NB4 (cell line): ENCODE measurements at regions not wholly inside any gene's neighbourhood (a gene's known extent, or its start where the extent isn't known, plus 50 kb on each side); places are given as distances from the start of the nearest gene placed in this dataset.

Experiments
- DNase-seq: peaks from one replicate; pipeline ENCODE4 v3.0.0; 2010; ENCODE audit warnings: low read depth
- H3K4me3 ChIP-seq: one replicate; pipeline ENCODE4 v1.5.1; 2011; ENCODE audit warnings: mild to moderate bottlenecking, low read depth, low read length, moderate library complexity
- MYC ChIP-seq: IDR thresholded peaks from 2 replicates; pipeline ENCODE4 v1.6.1; 2011; ENCODE audit warnings: low read depth, low read length
- POLR2A ChIP-seq: IDR thresholded peaks from 2 replicates; pipeline ENCODE4 v1.6.1; 2011; ENCODE audit warnings: mild to moderate bottlenecking; ENCODE audit not compliant: insufficient read length; ENCODE audit errors: extremely low read depth
- TF ChIP-seq, protein P1 (sequence below): IDR thresholded peaks from 2 replicates; pipeline ENCODE4 v1.6.1; 2011; ENCODE audit warnings: low read depth, low read length
- TF ChIP-seq, protein P2 (sequence below): IDR thresholded peaks from one replicate; pipeline ENCODE4 v1.5.1; 2012; ENCODE audit warnings: low read depth, low read length

DNA sequence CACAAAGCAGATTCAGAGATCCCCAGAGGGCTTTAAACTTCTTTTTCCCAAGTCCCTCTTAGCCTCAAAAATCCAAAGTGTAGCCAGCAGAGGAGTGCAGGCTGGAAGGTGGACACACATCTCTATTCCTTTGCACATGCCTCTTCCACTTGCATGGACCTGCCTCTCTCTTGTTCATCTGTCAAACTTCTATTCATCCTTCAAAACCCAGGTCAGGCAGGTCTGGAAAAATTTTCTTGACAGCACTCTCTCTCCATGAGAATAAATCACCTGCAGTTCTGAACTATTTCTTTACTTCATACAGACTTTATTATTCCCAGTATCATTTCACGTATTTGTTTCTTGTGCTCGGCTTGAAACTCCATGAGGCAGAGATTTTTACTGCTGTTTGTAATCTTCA is 127.5 kb downstream of the SS18 start:
- TF ChIP-seq POLR2A, result no peak
- TF ChIP-seq, protein P1, sequence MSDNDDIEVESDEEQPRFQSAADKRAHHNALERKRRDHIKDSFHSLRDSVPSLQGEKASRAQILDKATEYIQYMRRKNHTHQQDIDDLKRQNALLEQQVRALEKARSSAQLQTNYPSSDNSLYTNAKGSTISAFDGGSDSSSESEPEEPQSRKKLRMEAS, result no peak
- TF ChIP-seq, protein P2, sequence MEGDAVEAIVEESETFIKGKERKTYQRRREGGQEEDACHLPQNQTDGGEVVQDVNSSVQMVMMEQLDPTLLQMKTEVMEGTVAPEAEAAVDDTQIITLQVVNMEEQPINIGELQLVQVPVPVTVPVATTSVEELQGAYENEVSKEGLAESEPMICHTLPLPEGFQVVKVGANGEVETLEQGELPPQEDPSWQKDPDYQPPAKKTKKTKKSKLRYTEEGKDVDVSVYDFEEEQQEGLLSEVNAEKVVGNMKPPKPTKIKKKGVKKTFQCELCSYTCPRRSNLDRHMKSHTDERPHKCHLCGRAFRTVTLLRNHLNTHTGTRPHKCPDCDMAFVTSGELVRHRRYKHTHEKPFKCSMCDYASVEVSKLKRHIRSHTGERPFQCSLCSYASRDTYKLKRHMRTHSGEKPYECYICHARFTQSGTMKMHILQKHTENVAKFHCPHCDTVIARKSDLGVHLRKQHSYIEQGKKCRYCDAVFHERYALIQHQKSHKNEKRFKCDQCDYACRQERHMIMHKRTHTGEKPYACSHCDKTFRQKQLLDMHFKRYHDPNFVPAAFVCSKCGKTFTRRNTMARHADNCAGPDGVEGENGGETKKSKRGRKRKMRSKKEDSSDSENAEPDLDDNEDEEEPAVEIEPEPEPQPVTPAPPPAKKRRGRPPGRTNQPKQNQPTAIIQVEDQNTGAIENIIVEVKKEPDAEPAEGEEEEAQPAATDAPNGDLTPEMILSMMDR, result no peak
- no peak for TF ChIP-seq MYC
- H3K4me3 ChIP-seq, result no peak overlapping the region
- DNase-seq, result no peak

DNA sequence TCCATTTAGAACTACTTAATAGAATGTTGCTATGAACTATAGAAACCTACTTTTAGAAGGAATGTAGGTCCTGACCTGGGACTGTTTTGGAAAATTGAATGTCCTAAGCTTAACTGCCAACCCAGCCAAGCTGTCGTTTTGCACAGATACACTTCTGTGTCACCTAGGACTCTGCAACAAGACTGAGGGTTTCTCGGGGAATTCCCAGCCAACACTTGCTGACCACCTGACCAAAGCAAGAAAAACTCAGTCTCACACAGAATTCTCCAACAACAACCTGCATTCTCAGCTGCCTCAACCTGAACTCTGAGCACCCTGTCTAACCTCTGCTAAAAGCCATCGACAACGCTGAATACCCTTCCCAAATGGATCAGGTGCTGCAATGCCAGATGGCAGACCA is 128.2 kb downstream of the SS18 start:
- TF ChIP-seq POLR2A (no peak), MYC (no peak)
- TF ChIP-seq, protein P1, result no peak
- TF ChIP-seq, protein P2, result no peak
- no peak overlapping the region for H3K4me3 ChIP-seq
- DNase-seq, result no peak

DNA sequence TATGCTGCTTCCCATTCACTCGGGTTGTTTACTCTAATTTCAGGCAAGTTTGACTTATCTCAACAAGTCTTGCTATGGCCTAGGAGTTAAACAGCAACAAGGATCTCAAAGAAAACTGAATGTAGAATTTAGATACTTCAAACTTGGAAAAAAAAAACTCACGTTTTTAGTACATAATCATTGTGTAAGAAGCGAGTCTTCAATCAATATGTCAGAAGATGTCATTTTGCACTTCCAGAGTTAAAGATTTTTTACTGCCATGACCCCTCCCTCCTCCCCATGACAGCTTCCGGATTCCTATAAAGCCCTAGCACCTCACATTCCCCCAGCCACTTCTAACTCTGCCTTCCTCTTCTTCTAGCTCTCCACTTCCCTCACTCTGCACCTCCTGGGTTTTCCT is 133.4 kb downstream of the SS18 start:
- DNase-seq, result no peak
- TF ChIP-seq POLR2A (no peak), MYC (no peak)
- TF ChIP-seq, protein P2, result no peak
- TF ChIP-seq, protein P1, result no peak
- H3K4me3 ChIP-seq, result no peak overlapping the region

DNA sequence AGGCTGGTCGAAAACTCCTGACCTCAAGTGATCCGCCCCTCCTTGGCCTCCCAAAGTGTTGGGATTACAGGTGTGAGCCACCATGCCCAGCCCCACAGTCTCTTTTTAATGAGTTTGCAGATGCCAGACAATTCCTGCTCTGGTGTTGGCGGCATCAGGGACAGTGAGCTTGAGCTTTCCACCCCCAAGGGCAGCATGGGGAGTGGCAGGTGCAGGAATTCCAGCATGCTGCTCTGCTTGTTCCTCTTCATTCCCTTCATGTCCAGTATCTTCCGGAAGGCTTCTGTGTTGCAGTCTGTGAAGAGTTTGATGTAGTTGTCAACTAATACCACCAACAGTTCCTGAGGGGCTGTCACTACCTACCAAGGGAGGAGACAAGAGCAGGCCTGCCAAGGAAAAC is 137.3 kb downstream of the SS18 start:
- TF ChIP-seq, protein P1, result no peak
- TF ChIP-seq, protein P2, result no peak
- TF ChIP-seq MYC (no peak), POLR2A (no peak)
- no peak for DNase-seq
- H3K4me3 ChIP-seq, result no peak overlapping the region

DNA sequence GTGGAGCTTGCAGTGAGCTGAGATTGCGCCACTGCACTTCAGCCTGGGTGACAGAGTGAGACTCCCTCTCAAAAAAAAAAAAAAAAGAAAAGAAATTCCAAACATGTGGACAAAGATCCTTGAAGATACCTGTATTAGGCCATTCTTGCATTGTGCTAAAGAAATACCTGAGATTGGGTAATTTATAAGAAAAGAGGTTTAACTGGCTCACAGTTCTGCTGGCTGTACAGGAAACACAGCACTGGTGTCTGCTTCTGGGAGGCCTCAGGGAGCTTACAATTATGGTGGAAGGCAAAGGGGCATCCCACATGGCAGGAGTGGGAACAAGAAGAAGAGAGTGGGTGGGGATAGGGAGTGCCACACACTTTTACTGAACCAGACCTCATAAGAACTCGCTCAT is 140.1 kb downstream of the SS18 start:
- no peak for TF ChIP-seq POLR2A
- TF ChIP-seq, protein P2, result no peak
- TF ChIP-seq MYC, result no peak
- TF ChIP-seq, protein P1, result no peak
- H3K4me3 ChIP-seq, result no peak overlapping the region
- DNase-seq, result no peak

DNA sequence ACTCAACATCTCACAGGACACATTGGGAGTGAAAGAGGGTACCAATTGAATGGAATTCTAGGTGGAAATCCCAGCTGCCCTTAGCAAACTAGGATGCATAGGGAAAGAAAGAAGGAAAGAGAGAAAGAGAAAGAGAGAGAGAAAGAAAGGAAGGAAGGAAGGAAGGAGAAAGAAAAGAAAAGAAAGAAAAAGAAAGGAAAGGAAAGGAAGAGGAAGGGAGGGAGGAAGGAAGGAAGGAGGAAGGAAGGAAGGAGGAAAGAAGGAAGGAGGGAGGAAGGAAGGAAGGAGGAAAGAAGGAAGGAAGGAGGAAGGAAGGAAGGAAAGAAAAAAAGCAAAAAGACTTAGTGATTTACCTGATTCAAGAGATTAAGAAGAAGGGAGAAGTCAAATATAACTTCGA is 143.9 kb downstream of the SS18 start:
- DNase-seq, result no peak
- no peak for TF ChIP-seq MYC
- TF ChIP-seq POLR2A, result no peak
- TF ChIP-seq, protein P1, result no peak
- TF ChIP-seq, protein P2, result no peak
- H3K4me3 ChIP-seq, result no peak overlapping the region
